Gastroesophageal sphincter (tissue), 3 donors: ENCODE measurements at regions not wholly inside any gene's neighbourhood (a gene's known extent, or its start where the extent isn't known, plus 50 kb on each side); places are given as distances from the start of the nearest gene placed in this dataset.

Experiments used
- CTCF ChIP-seq, 4 experiments: fragments of 200-600 bp in 2 of 4; fragments of 450-650 bp in 2 of 4; sonication (generic) in 1 of 4; IDR thresholded peaks; one replicate each; pipeline ENCODE4 v1.5.1; 2017 to 2019; ENCODE audit warnings: antibody characterized with exemption in 4 of 4, mild to moderate bottlenecking in 2 of 4, moderate library complexity in 2 of 4
- EP300 ChIP-seq: sonication (generic); formaldehyde crosslinking; IDR thresholded peaks from one replicate; pipeline ENCODE4 v1.6.1; 2017; ENCODE audit warnings: antibody characterized with exemption, mild to moderate bottlenecking
- POLR2A ChIP-seq, 2 donors: fragments of 450-650 bp; IDR thresholded peaks; one replicate each; pipeline ENCODE4 v1.6.1; 2017; ENCODE audit warnings: antibody characterized with exemption in 2 of 2, mild to moderate bottlenecking in 2 of 2, moderate library complexity in 1 of 2
- POLR2AphosphoS5 ChIP-seq: sonication (generic); formaldehyde crosslinking; IDR thresholded peaks from one replicate; pipeline ENCODE4 v1.6.1; 2017; ENCODE audit warnings: antibody characterized with exemption

DNA sequence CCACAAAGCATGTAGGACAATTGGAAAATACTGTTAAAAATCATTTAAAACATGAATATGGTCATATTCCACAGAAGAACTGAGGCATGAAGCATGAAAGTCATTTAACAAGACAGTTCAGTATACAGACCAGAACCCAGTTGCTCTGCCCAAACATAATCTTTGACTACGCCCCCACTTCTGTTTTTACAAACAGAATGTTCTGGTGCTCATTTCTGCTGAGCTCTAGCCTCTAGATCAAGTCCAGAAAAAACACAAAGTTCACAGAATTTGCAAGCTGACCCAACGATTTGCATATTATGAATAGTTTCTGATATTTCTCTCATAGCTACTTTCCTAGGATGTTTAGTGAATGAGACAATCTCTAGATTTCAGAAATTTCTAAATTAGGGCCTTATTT is 424.9 kb downstream of the PID1 start:
- TF ChIP-seq POLR2A (IDR thresholded peaks at IDR 0.05) (no peak), POLR2AphosphoS5 (no peak), CTCF (IDR thresholded peaks at IDR 0.05) (no peak), EP300 (no peak)
